CD8-positive, alpha-beta memory T cell (primary cell): ENCODE measurements at regions not wholly inside any gene's neighbourhood (a gene's known extent, or its start where the extent isn't known, plus 50 kb on each side); places are given as distances from the start of the nearest gene placed in this dataset.

ENCODE experiments used
- CTCF ChIA-PET: fragments of 350-600 bp; sonication (Branson Sonifier 250); formaldehyde crosslinking; loops from one replicate; lab custom pipeline; 2021; ENCODE audit warnings: antibody characterized with exemption; lab: Charles Lee
- POLR2A ChIA-PET: fragments of 350-600 bp; sonication (Branson Sonifier 250); formaldehyde crosslinking; loops from one replicate; lab custom pipeline; 2021; ENCODE audit warnings: antibody characterized with exemption; lab: Charles Lee
- DNase-seq, 5 donors: peaks; one replicate each; pipeline versions ENCODE4 v3.0.0 to v3.0.0-alpha.2; 2020 to 2022; ENCODE audit warnings: mixed read lengths in 1 of 5
- H3K27ac ChIP-seq: one replicate; pipeline ENCODE4 v1.7.0; 2013; ENCODE audit warnings: low read depth, mild to moderate bottlenecking, low read length, moderate library complexity
- H3K27me3 ChIP-seq: 2 replicates; pipeline ENCODE4 v1.7.0; 2013; ENCODE audit warnings: low read length, mild to moderate bottlenecking; ENCODE audit not compliant: insufficient read depth, poor library complexity, severe bottlenecking
- H3K36me3 ChIP-seq: 2 replicates; pipeline ENCODE4 v1.7.0; 2013; ENCODE audit warnings: mild to moderate bottlenecking, low read length, moderate library complexity; ENCODE audit not compliant: insufficient read depth
- H3K4me1 ChIP-seq: 2 replicates; pipeline ENCODE4 v1.7.0; 2013; ENCODE audit warnings: mild to moderate bottlenecking, low read length, moderate library complexity; ENCODE audit not compliant: insufficient read depth
- H3K4me3 ChIP-seq: 2 replicates; pipeline ENCODE4 v1.7.0; 2013; ENCODE audit warnings: mild to moderate bottlenecking, low read length
- H3K9me3 ChIP-seq: 2 replicates; pipeline ENCODE4 v1.7.0; 2013; ENCODE audit warnings: mild to moderate bottlenecking, low read length
- H3K27ac Mint-ChIP-seq, 8 donors: one replicate each; pipeline ENCODE4 v1.8.0; 2020 to 2021; ENCODE audit warnings: mixed read lengths in 8 of 8, mild to moderate bottlenecking in 6 of 8, inconsistent platforms in 3 of 8, moderate library complexity in 3 of 8
- H3K27me3 Mint-ChIP-seq, 2 donors: one replicate each; pipeline ENCODE4 v1.8.0; 2020 to 2021; ENCODE audit warnings: mixed read lengths in 2 of 2, mild to moderate bottlenecking in 1 of 2, moderate library complexity in 1 of 2
- H3K36me3 Mint-ChIP-seq, 3 donors: one replicate each; pipeline ENCODE4 v1.8.0; 2020 to 2021; ENCODE audit warnings: mixed read lengths in 3 of 3, inconsistent platforms in 1 of 3, mild to moderate bottlenecking in 1 of 3
- H3K4me1 Mint-ChIP-seq, 3 donors: one replicate each; pipeline ENCODE4 v1.8.0; 2020 to 2021; ENCODE audit warnings: mixed read lengths in 3 of 3, inconsistent platforms in 1 of 3, mild to moderate bottlenecking in 1 of 3
- H3K4me3 Mint-ChIP-seq, 7 donors: one replicate each; pipeline ENCODE4 v1.8.0; 2020 to 2021; ENCODE audit warnings: mixed read lengths in 7 of 7, mild to moderate bottlenecking in 6 of 7, moderate library complexity in 4 of 7, inconsistent platforms in 2 of 7
- H3K9me3 Mint-ChIP-seq, 5 donors: one replicate each; pipeline ENCODE4 v1.8.0; 2020 to 2022; ENCODE audit warnings: mixed read lengths in 5 of 5, mild to moderate bottlenecking in 3 of 5, moderate library complexity in 2 of 5, inconsistent platforms in 1 of 5

GRCh38 chr2:116732322-116732721 lies 1082.2 kb upstream of the DDX18 start:
- Histone ChIP-seq H3K36me3 (no peaks in the 10 kb centered on the region), H3K9me3 (no peaks in the 10 kb centered on the region), H3K4me1 (no peaks in the 10 kb centered on the region), H3K27me3 (no peaks in the 10 kb centered on the region), H3K4me3 (no peak overlapping the region), H3K27ac (no peak overlapping the region)
- H3K9me3 Mint-ChIP-seq, result peaks cover 4 to 25% (median 12%) of the 10 kb centered on the region in 5 donors
- H3K36me3 Mint-ChIP-seq, result no peaks in the 10 kb centered on the region
- DNase-seq, result no peak
- no peaks in the 10 kb centered on the region for H3K4me1 Mint-ChIP-seq
- ChIA-PET POLR2A (no interaction called here), CTCF (no interaction called here)
- H3K4me3 Mint-ChIP-seq, result no peak overlapping the region
- no peak overlapping the region for H3K27ac Mint-ChIP-seq
- H3K27me3 Mint-ChIP-seq, result no peaks in the 10 kb centered on the region

GRCh38 chr2:116733699-116734098 lies 1080.8 kb upstream of the DDX18 start:
- H3K4me1 Mint-ChIP-seq, result no peaks in the 10 kb centered on the region
- no peak for DNase-seq
- no peak overlapping the region for H3K4me3 ChIP-seq
- no peaks in the 10 kb centered on the region for H3K36me3 ChIP-seq
- H3K27ac Mint-ChIP-seq, result no peak overlapping the region
- no peaks in the 10 kb centered on the region for H3K9me3 ChIP-seq
- no peaks in the 10 kb centered on the region for H3K4me1 ChIP-seq
- no peaks in the 10 kb centered on the region for H3K27me3 Mint-ChIP-seq
- ChIA-PET POLR2A (no interaction called here), CTCF (no interaction called here)
- H3K4me3 Mint-ChIP-seq, result no peak overlapping the region
- no peak overlapping the region for H3K27ac ChIP-seq
- H3K27me3 ChIP-seq, result no peaks in the 10 kb centered on the region
- H3K9me3 Mint-ChIP-seq, result peaks cover 4 to 25% (median 11%) of the 10 kb centered on the region in 5 donors
- H3K36me3 Mint-ChIP-seq, result no peaks in the 10 kb centered on the region

- POLR2A ChIA-PET, result no interaction called here
- no peaks in the 10 kb centered on the region for H3K36me3 Mint-ChIP-seq
- H3K9me3 ChIP-seq, result no peaks in the 10 kb centered on the region
Measured at GRCh38 chr2:116737951-116738350, 1076.5 kb upstream of the DDX18 start.

GRCh38 chr2:116747103-116747502 lies 1067.4 kb upstream of the DDX18 start:
- no peak for DNase-seq
- Mint-ChIP-seq H3K27me3 (no peaks in the 10 kb centered on the region), H3K4me3 (no peak overlapping the region), H3K36me3 (no peaks in the 10 kb centered on the region), H3K27ac (no peak overlapping the region), H3K4me1 (no peaks in the 10 kb centered on the region), H3K9me3 (peaks cover 0 to 19% (median 9%) of the 10 kb centered on the region in 5 donors)
- Histone ChIP-seq H3K36me3 (no peaks in the 10 kb centered on the region), H3K9me3 (no peaks in the 10 kb centered on the region), H3K4me3 (no peak overlapping the region), H3K27ac (no peak overlapping the region), H3K4me1 (no peaks in the 10 kb centered on the region), H3K27me3 (no peaks in the 10 kb centered on the region)
- ChIA-PET CTCF (no interaction called here), POLR2A (no interaction called here)

More at GRCh38 chr2:116737951-116738350, 1076.5 kb upstream of the DDX18 start:
- H3K27me3 ChIP-seq, result no peaks in the 10 kb centered on the region
- no peaks in the 10 kb centered on the region for H3K4me1 ChIP-seq
- peaks cover 2 to 25% (median 9%) of the 10 kb centered on the region in 5 donors for H3K9me3 Mint-ChIP-seq
- no peak overlapping the region for H3K27ac ChIP-seq
- H3K4me3 Mint-ChIP-seq, result no peak overlapping the region
- DNase-seq, result no peak
- H3K4me3 ChIP-seq, result no peak overlapping the region
- no peak overlapping the region for H3K27ac Mint-ChIP-seq
- no peaks in the 10 kb centered on the region for H3K36me3 ChIP-seq
- CTCF ChIA-PET, result no interaction called here
- no peaks in the 10 kb centered on the region for H3K27me3 Mint-ChIP-seq
- no peaks in the 10 kb centered on the region for H3K4me1 Mint-ChIP-seq

- H3K27ac ChIP-seq, result no peak overlapping the region
- no peaks in the 10 kb centered on the region for H3K9me3 ChIP-seq
- ChIA-PET POLR2A (no interaction called here), CTCF (no interaction called here)
- DNase-seq, result no peak
- no peaks in the 10 kb centered on the region for H3K4me1 ChIP-seq
- H3K27me3 ChIP-seq, result no peaks in the 10 kb centered on the region
- Mint-ChIP-seq H3K27ac (no peak overlapping the region), H3K27me3 (no peaks in the 10 kb centered on the region), H3K36me3 (no peaks in the 10 kb centered on the region), H3K4me1 (no peaks in the 10 kb centered on the region), H3K9me3 (peaks cover 0 to 23% (median 6%) of the 10 kb centered on the region in 5 donors), H3K4me3 (no peak overlapping the region)
- H3K36me3 ChIP-seq, result no peaks in the 10 kb centered on the region
- H3K4me3 ChIP-seq, result no peak overlapping the region
Measured at GRCh38 chr2:116749994-116750393, 1064.5 kb upstream of the DDX18 start.

- CTCF ChIA-PET, result no interaction called here
- Mint-ChIP-seq H3K4me1 (no peaks in the 10 kb centered on the region), H3K27ac (no peak overlapping the region)
Measured at GRCh38 chr2:116754381-116755101, 1060.0 kb upstream of the DDX18 start.

GRCh38 chr2:116761864-116762263 lies 1052.6 kb upstream of the DDX18 start:
- DNase-seq, result no peak
- Histone ChIP-seq H3K4me3 (no peak overlapping the region), H3K9me3 (no peaks in the 10 kb centered on the region), H3K27me3 (no peaks in the 10 kb centered on the region), H3K4me1 (no peaks in the 10 kb centered on the region), H3K36me3 (no peaks in the 10 kb centered on the region), H3K27ac (no peak overlapping the region)
- Mint-ChIP-seq H3K27me3 (no peaks in the 10 kb centered on the region), H3K27ac (no peak overlapping the region), H3K9me3 (peaks cover 9 to 20% (median 10%) of the 10 kb centered on the region in 5 donors), H3K4me1 (no peaks in the 10 kb centered on the region), H3K4me3 (no peak overlapping the region), H3K36me3 (no peaks in the 10 kb centered on the region)
- ChIA-PET POLR2A (no interaction called here), CTCF (no interaction called here)

More at GRCh38 chr2:116754381-116755101, 1060.0 kb upstream of the DDX18 start:
- peaks cover 4 to 17% (median 9%) of the 10 kb centered on the region in 5 donors for H3K9me3 Mint-ChIP-seq
- DNase-seq, result no peak
- no peak overlapping the region for H3K27ac ChIP-seq
- H3K36me3 Mint-ChIP-seq, result no peaks in the 10 kb centered on the region
- no peak overlapping the region for H3K4me3 Mint-ChIP-seq
- H3K27me3 ChIP-seq, result no peaks in the 10 kb centered on the region
- no peaks in the 10 kb centered on the region for H3K9me3 ChIP-seq
- H3K4me1 ChIP-seq, result no peaks in the 10 kb centered on the region
- no peak overlapping the region for H3K4me3 ChIP-seq
- no peaks in the 10 kb centered on the region for H3K36me3 ChIP-seq
- no peaks in the 10 kb centered on the region for H3K27me3 Mint-ChIP-seq
- POLR2A ChIA-PET, result no interaction called here

- no peak overlapping the region for H3K27ac ChIP-seq
- no peaks in the 10 kb centered on the region for H3K36me3 Mint-ChIP-seq
- H3K27me3 ChIP-seq, result no peaks in the 10 kb centered on the region
- H3K27me3 Mint-ChIP-seq, result no peaks in the 10 kb centered on the region
- no peak overlapping the region for H3K4me3 ChIP-seq
- peaks cover 2 to 37% (median 3%) of the 10 kb centered on the region in 5 donors for H3K9me3 Mint-ChIP-seq
- POLR2A ChIA-PET, result no interaction called here
- no peak overlapping the region for H3K4me3 Mint-ChIP-seq
- CTCF ChIA-PET, result no interaction called here
- no peaks in the 10 kb centered on the region for H3K4me1 ChIP-seq
- no peak for DNase-seq
- H3K9me3 ChIP-seq, result no peaks in the 10 kb centered on the region
- H3K36me3 ChIP-seq, result no peaks in the 10 kb centered on the region
- no peak overlapping the region for H3K27ac Mint-ChIP-seq
- no peaks in the 10 kb centered on the region for H3K4me1 Mint-ChIP-seq
Measured at GRCh38 chr2:116769514-116769913, 1045.0 kb upstream of the DDX18 start.
